ENCODE measurements at regions not wholly inside any gene's neighbourhood (a gene's known extent, or its start where the extent isn't known, plus 50 kb on each side); places are given as distances from the start of the nearest gene placed in this dataset.

GRCh38 chr16:24414534-24414933 lies 124.8 kb upstream of the RBBP6 start:
- DNase-seq: no peak
- in situ Hi-C loops (cut with HindIII; ENCODE audit: low pct_ligation_motif_present, low pct_unique_long_range_greater_than_20kb, low sequenced_read_pairs): no loop called here

- in situ Hi-C loops (cut with HindIII; ENCODE audit: low pct_ligation_motif_present, low pct_unique_long_range_greater_than_20kb, low sequenced_read_pairs): no loop called here
- no peak for DNase-seq
Observed at GRCh38 chr16:24418733-24419132, 120.6 kb upstream of the RBBP6 start.

- no peak for DNase-seq
- in situ Hi-C loops (cut with HindIII; ENCODE audit: low pct_ligation_motif_present, low pct_unique_long_range_greater_than_20kb, low sequenced_read_pairs): no loop called here
Observed at GRCh38 chr16:24423312-24423711, 116.1 kb upstream of the RBBP6 start.

GRCh38 chr16:24424364-24424763 lies 115.0 kb upstream of the RBBP6 start:
- in situ Hi-C loops (cut with HindIII; ENCODE audit: low pct_ligation_motif_present, low pct_unique_long_range_greater_than_20kb, low sequenced_read_pairs): no loop called here
- DNase-seq: no peak

- in situ Hi-C loops (cut with HindIII; ENCODE audit: low pct_ligation_motif_present, low pct_unique_long_range_greater_than_20kb, low sequenced_read_pairs): no loop called here
Observed at GRCh38 chr16:24427840-24428239, 111.5 kb upstream of the RBBP6 start.

GRCh38 chr16:24428756-24429155 lies 110.6 kb upstream of the RBBP6 start:
- DNase-seq: no peak
- in situ Hi-C loops (cut with HindIII; ENCODE audit: low pct_ligation_motif_present, low pct_unique_long_range_greater_than_20kb, low sequenced_read_pairs): no loop called here

More at GRCh38 chr16:24427840-24428239, 111.5 kb upstream of the RBBP6 start:
- no peak for DNase-seq

- in situ Hi-C loops (cut with HindIII; ENCODE audit: low pct_ligation_motif_present, low pct_unique_long_range_greater_than_20kb, low sequenced_read_pairs): no loop called here
- peak; percentile 31 for DNase-seq
Observed at GRCh38 chr16:24430954-24431760, 108.2 kb upstream of the RBBP6 start.

GRCh38 chr16:24433706-24434105 lies 105.7 kb upstream of the RBBP6 start:
- DNase-seq: no peak
- in situ Hi-C loops (cut with HindIII; ENCODE audit: low pct_ligation_motif_present, low pct_unique_long_range_greater_than_20kb, low sequenced_read_pairs): no loop called here

GRCh38 chr16:24440306-24440705 lies 99.1 kb upstream of the RBBP6 start:
- in situ Hi-C loops (cut with HindIII; ENCODE audit: low pct_ligation_motif_present, low pct_unique_long_range_greater_than_20kb, low sequenced_read_pairs): no loop called here
- no peak for DNase-seq

- in situ Hi-C loops (cut with HindIII; ENCODE audit: low pct_ligation_motif_present, low pct_unique_long_range_greater_than_20kb, low sequenced_read_pairs): no loop called here
Observed at GRCh38 chr16:24442631-24443030, 96.7 kb upstream of the RBBP6 start.

GRCh38 chr16:24445216-24445615 lies 94.2 kb upstream of the RBBP6 start:
- in situ Hi-C loops (cut with HindIII; ENCODE audit: low pct_ligation_motif_present, low pct_unique_long_range_greater_than_20kb, low sequenced_read_pairs): no loop called here
- no peak for DNase-seq

More at GRCh38 chr16:24442631-24443030, 96.7 kb upstream of the RBBP6 start:
- DNase-seq: no peak

- in situ Hi-C loops (cut with HindIII; ENCODE audit: low pct_ligation_motif_present, low pct_unique_long_range_greater_than_20kb, low sequenced_read_pairs): no loop called here
- DNase-seq: no peak
Observed at GRCh38 chr16:24446189-24446588, 93.2 kb upstream of the RBBP6 start.

GRCh38 chr16:24452724-24453123 lies 86.6 kb upstream of the RBBP6 start:
- no peak for DNase-seq

GRCh38 chr16:24463196-24463945 lies 76.0 kb upstream of the RBBP6 start:
- in situ Hi-C loops (cut with HindIII; ENCODE audit: low pct_ligation_motif_present, low pct_unique_long_range_greater_than_20kb, low sequenced_read_pairs): no loop called here
- DNase-seq: no peak

More at GRCh38 chr16:24452724-24453123, 86.6 kb upstream of the RBBP6 start:
- in situ Hi-C loops (cut with HindIII; ENCODE audit: low pct_ligation_motif_present, low pct_unique_long_range_greater_than_20kb, low sequenced_read_pairs): no loop called here

GRCh38 chr16:24471561-24472350 lies 67.6 kb upstream of the RBBP6 start:
- DNase-seq: no peak
- in situ Hi-C loops (cut with HindIII; ENCODE audit: low pct_ligation_motif_present, low pct_unique_long_range_greater_than_20kb, low sequenced_read_pairs): no loop called here

- no peak for DNase-seq
- in situ Hi-C loops (cut with HindIII; ENCODE audit: low pct_ligation_motif_present, low pct_unique_long_range_greater_than_20kb, low sequenced_read_pairs): no loop called here
Observed at GRCh38 chr16:24477492-24477891, 61.9 kb upstream of the RBBP6 start.

- DNase-seq: no peak
- in situ Hi-C loops (cut with HindIII; ENCODE audit: low pct_ligation_motif_present, low pct_unique_long_range_greater_than_20kb, low sequenced_read_pairs): no loop called here
Observed at GRCh38 chr16:24478401-24478800, 61.0 kb upstream of the RBBP6 start.

GRCh38 chr16:24482681-24483202 lies 56.6 kb upstream of the RBBP6 start:
- in situ Hi-C loops (cut with HindIII; ENCODE audit: low pct_ligation_motif_present, low pct_unique_long_range_greater_than_20kb, low sequenced_read_pairs): no loop called here
- DNase-seq: no peak

- in situ Hi-C loops (cut with HindIII; ENCODE audit: low pct_ligation_motif_present, low pct_unique_long_range_greater_than_20kb, low sequenced_read_pairs): no loop called here
- DNase-seq: no peak
Observed at GRCh38 chr16:24488045-24488444, 51.3 kb upstream of the RBBP6 start.
